H1 (cell line): ENCODE measurements at regions not wholly inside any gene's neighbourhood (a gene's known extent, or its start where the extent isn't known, plus 50 kb on each side); places are given as distances from the start of the nearest gene placed in this dataset.

Experiments
- CTCF ChIA-PET: fragments of 300-600 bp; sonication (Branson Sonifier 250); formaldehyde crosslinking; loops from one replicate; lab custom pipeline; 2021; ENCODE audit not compliant: partially characterized antibody; lab: Charles Lee
- POLR2A ChIA-PET: fragments of 300-600 bp; sonication (Branson Sonifier 250); formaldehyde crosslinking; loops from one replicate; lab custom pipeline; 2021; ENCODE audit warnings: inconsistent platforms; ENCODE audit not compliant: partially characterized antibody; lab: Charles Lee
- DNase-seq, 2 experiments: peaks; one replicate each; pipeline versions ENCODE4 v3.0.0 to v3.0.0-alpha.2; 2010 to 2022; ENCODE audit warnings: low spot score in 2 of 2, low read depth in 1 of 2, mixed read lengths in 1 of 2
- FAIRE-seq: peaks from 2 replicates; lab custom pipeline; 2011; peaks lifted over from hg19 to GRCh38; lab: Jason Lieb, UNC
- H2AFZ ChIP-seq: 2 replicates; pipeline ENCODE4 v1.8.1; 2012; ENCODE audit warnings: low read length, inconsistent platforms
- H2AK5ac ChIP-seq: 2 replicates; pipeline ENCODE4 v1.6.1; 2013; ENCODE audit warnings: low read depth, low read length
- H2BK120ac ChIP-seq: replicated peaks from 2 replicates; pipeline ENCODE3; 2013; ENCODE audit warnings: low read depth, low read length, inconsistent platforms
- H2BK12ac ChIP-seq: 2 replicates; pipeline ENCODE4 v1.6.1; 2013; ENCODE audit warnings: low read depth, low read length
- H2BK15ac ChIP-seq: 2 replicates; pipeline ENCODE4 v1.6.1; 2013; ENCODE audit warnings: low read length
- H2BK20ac ChIP-seq: 2 replicates; pipeline ENCODE4 v1.6.1; 2013; ENCODE audit warnings: low read length
- H2BK5ac ChIP-seq: 2 replicates; pipeline ENCODE4 v1.6.1; 2013; ENCODE audit warnings: low read depth, low read length
- H3K14ac ChIP-seq: 2 replicates; pipeline ENCODE4 v1.6.1; 2013; ENCODE audit warnings: inconsistent platforms; ENCODE audit not compliant: insufficient read length
- H3K18ac ChIP-seq: 2 replicates; pipeline ENCODE4 v1.6.1; 2013; ENCODE audit warnings: low read length; ENCODE audit errors: extremely low read depth
- H3K23ac ChIP-seq: 2 replicates; pipeline ENCODE4 v1.6.1; 2013; ENCODE audit warnings: inconsistent platforms; ENCODE audit not compliant: insufficient read length
- H3K23me2 ChIP-seq: 2 replicates; pipeline ENCODE4 v1.6.1; 2013; ENCODE audit warnings: low read depth, low read length
- H3K27ac ChIP-seq: 2 replicates; pipeline ENCODE4 v1.6.1; 2011; ENCODE audit warnings: low read depth, low read length, inconsistent platforms
- H3K27me3 ChIP-seq, 4 experiments: replicated peaks in 1 of 4; 1 replicate in 1 of 4; 2 replicates in 3 of 4; pipeline versions ENCODE4 v1.6.1 to v1.8.1; 2011 to 2013; ENCODE audit warnings: low read length in 3 of 4, mild to moderate bottlenecking in 3 of 4, inconsistent platforms in 2 of 4, mixed read lengths in 2 of 4, moderate library complexity in 1 of 4; ENCODE audit not compliant: control insufficient read depth in 3 of 4, insufficient read depth in 3 of 4; ENCODE audit errors: extremely low read depth in 1 of 4
- H3K36me3 ChIP-seq, 4 experiments: 2 replicates each; pipeline versions ENCODE4 v1.6.1 to v1.8.1; 2011 to 2013; ENCODE audit warnings: mild to moderate bottlenecking in 4 of 4, low read length in 3 of 4, moderate library complexity in 2 of 4, control low read depth in 1 of 4, inconsistent platforms in 1 of 4; ENCODE audit not compliant: insufficient read depth in 4 of 4, control insufficient read depth in 2 of 4
- H3K4ac ChIP-seq: replicated peaks from 2 replicates; pipeline ENCODE3; 2013; ENCODE audit warnings: low read length, low read depth, mixed read lengths, inconsistent platforms; ENCODE audit not compliant: insufficient read length
- H3K4me1 ChIP-seq, 4 experiments: replicated peaks in 1 of 4; 1 replicate in 1 of 4; 2 replicates in 3 of 4; pipeline versions ENCODE4 v1.6.1 to v1.8.1; 2011 to 2013; ENCODE audit warnings: low read length in 3 of 4, inconsistent platforms in 2 of 4, mixed read lengths in 1 of 4; ENCODE audit not compliant: insufficient read depth in 4 of 4, control insufficient read depth in 3 of 4
- H3K4me2 ChIP-seq, 2 experiments: 2 replicates each; pipeline versions ENCODE4 v1.6.1 to v1.8.1; 2011 to 2013; ENCODE audit warnings: low read depth in 2 of 2, low read length in 2 of 2, control low read depth in 1 of 2, inconsistent platforms in 1 of 2, mild to moderate bottlenecking in 1 of 2; ENCODE audit not compliant: insufficient read depth in 1 of 2
- H3K4me3 ChIP-seq, 4 experiments: fragments of 200-600, 300-600 bp in 1 of 4; sonication (generic), shearing (Covaris generic), sonication (Bioruptor Twin) in 1 of 4; 2 replicates each; pipeline versions ENCODE4 v1.5.1 to v1.8.1; 2011 to 2016; ENCODE audit warnings: low read length in 4 of 4, low read depth in 3 of 4, control low read depth in 2 of 4, inconsistent platforms in 2 of 4, mild to moderate bottlenecking in 2 of 4, mixed read lengths in 1 of 4, moderate library complexity in 1 of 4; ENCODE audit not compliant: insufficient read depth in 2 of 4; ENCODE audit errors: extremely low read depth in 1 of 4
- H3K56ac ChIP-seq: replicated peaks from 2 replicates; pipeline ENCODE3; 2013; ENCODE audit warnings: low read depth, mild to moderate bottlenecking, mixed read lengths, low read length, inconsistent platforms; ENCODE audit not compliant: insufficient read length
- H3K79me1 ChIP-seq: 2 replicates; pipeline ENCODE4 v1.6.1; 2013; ENCODE audit warnings: low read depth, low read length, control low read depth
- H3K79me2 ChIP-seq, 2 experiments: 2 replicates each; pipeline versions ENCODE4 v1.6.1 to v1.8.1; 2012 to 2013; ENCODE audit warnings: low read length in 2 of 2, mild to moderate bottlenecking in 2 of 2, inconsistent platforms in 1 of 2; ENCODE audit not compliant: insufficient read depth in 2 of 2, control insufficient read depth in 1 of 2
- H3K9ac ChIP-seq, 4 experiments: replicated peaks in 1 of 4; 1 replicate in 1 of 4; 2 replicates in 3 of 4; pipeline versions ENCODE4 v1.6.1 to v1.8.1; 2011 to 2013; ENCODE audit warnings: low read depth in 3 of 4, low read length in 3 of 4, control low read depth in 2 of 4, mild to moderate bottlenecking in 2 of 4, moderate library complexity in 2 of 4, inconsistent platforms in 1 of 4; ENCODE audit errors: extremely low read depth in 1 of 4
- H3K9me3 ChIP-seq, 2 experiments: 2 replicates each; pipeline versions ENCODE4 v1.6.1 to v1.8.1; 2012 to 2013; ENCODE audit warnings: mild to moderate bottlenecking in 2 of 2, moderate library complexity in 2 of 2, control low read depth in 1 of 2, inconsistent platforms in 1 of 2, low read depth in 1 of 2, low read length in 1 of 2, mixed read lengths in 1 of 2; ENCODE audit not compliant: insufficient read depth in 2 of 2
- H4K20me1 ChIP-seq, 2 experiments: replicated peaks in 1 of 2; 2 replicates each; pipeline versions ENCODE3 to v1.8.1; 2011 to 2013; ENCODE audit warnings: inconsistent platforms in 2 of 2, low read length in 2 of 2, mild to moderate bottlenecking in 1 of 2; ENCODE audit not compliant: insufficient read depth in 2 of 2, control insufficient read depth in 1 of 2
- H4K5ac ChIP-seq: 2 replicates; pipeline ENCODE4 v1.6.1; 2013; ENCODE audit warnings: low read length, low read depth, mixed read lengths, inconsistent platforms; ENCODE audit not compliant: insufficient read length
- H4K8ac ChIP-seq: 2 replicates; pipeline ENCODE4 v1.8.0; 2013; ENCODE audit warnings: mild to moderate bottlenecking, moderate library complexity, low read length, inconsistent platforms; ENCODE audit not compliant: insufficient read depth; ENCODE audit errors: extremely low read depth
- H4K91ac ChIP-seq: replicated peaks from 2 replicates; pipeline ENCODE3; 2013; ENCODE audit warnings: low read length, mixed read lengths, inconsistent platforms; ENCODE audit not compliant: insufficient read length
- GTF2F1 ChIP-seq: IDR thresholded peaks from 2 replicates; pipeline ENCODE4 v1.6.1; 2012; ENCODE audit warnings: low read depth, low read length, improper control_type of control experiment, borderline replicate concordance
- WGBS, 2 experiments: shearing (Covaris generic) in 1 of 2; methylation state at CpG; one replicate each; pipeline versions ENCODE4 v1.1.6 to v1.1.7; 2013 to 2015; ENCODE audit warnings: low lambda C conversion rate in 2 of 2, mixed read lengths in 2 of 2, inconsistent platforms in 1 of 2, low coverage in 1 of 2, missing lambda C conversion rate in 1 of 2; ENCODE audit not compliant: insufficient replicate concordance in 2 of 2, insufficient coverage in 1 of 2, insufficient read length in 1 of 2; ENCODE audit errors: extremely low coverage in 1 of 2, missing lambda C conversion rate in 1 of 2; 5-methylcytosine and 5-hydroxymethylcytosine counted together

DNA sequence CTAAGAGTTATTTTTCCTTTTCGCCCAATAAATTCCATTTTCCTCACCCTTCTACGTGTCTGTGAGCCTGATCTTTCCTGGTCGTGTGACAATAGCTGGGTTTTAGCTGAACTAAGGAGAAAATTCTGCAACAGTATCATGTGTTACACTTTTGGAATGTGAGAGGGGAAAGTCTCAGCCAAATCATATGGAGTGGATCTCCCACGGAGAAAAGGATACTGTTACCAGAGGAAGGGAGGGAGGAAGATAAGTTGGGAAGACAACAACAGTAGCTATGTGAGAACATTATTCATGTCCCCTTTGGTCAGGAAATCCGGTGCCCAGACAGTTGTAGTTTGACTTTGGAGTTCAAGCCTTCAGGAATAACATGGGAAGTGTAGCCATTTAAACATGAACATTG, 584.0 kb upstream of the RAG2 start:
- no peak overlapping the region for H3K4me2 ChIP-seq
- H3K4me3 ChIP-seq = no peak overlapping the region
- ChIA-PET CTCF (interaction anchor here (1.3 kb wide), 1 partner anchor 480 kb away, joined by 3 read pairs; no protein-coding TSS in a partner anchor), POLR2A (no interaction called here)
- H4K8ac ChIP-seq = no peak overlapping the region
- H2BK20ac ChIP-seq = no peak overlapping the region
- DNase-seq = no peak
- no peaks in the 10 kb centered on the region for H3K9me3 ChIP-seq
- no peak overlapping the region for H2BK15ac ChIP-seq
- no peak overlapping the region for H3K27ac ChIP-seq
- H2BK12ac ChIP-seq = no peak overlapping the region
- H3K4ac ChIP-seq = no peak overlapping the region
- H3K18ac ChIP-seq = no peak overlapping the region
- H3K36me3 ChIP-seq = no peaks in the 10 kb centered on the region
- no peak overlapping the region for H3K14ac ChIP-seq
- H3K79me1 ChIP-seq = no peaks in the 10 kb centered on the region
- H3K23ac ChIP-seq = no peak overlapping the region
- 60% methylated on average over 5 of the region's 5 CpGs; no CpG with 5 or more reads in 1 of the 2 experiments for WGBS, 2 experiments
- no peak overlapping the region for H3K56ac ChIP-seq
- no peaks in the 10 kb centered on the region for H3K79me2 ChIP-seq
- FAIRE-seq = no peak
- H4K91ac ChIP-seq = no peak overlapping the region
- H2BK5ac ChIP-seq = no peak overlapping the region
- no peaks in the 10 kb centered on the region for H3K23me2 ChIP-seq
- TF ChIP-seq GTF2F1 = no peak
- H2AFZ ChIP-seq = no peak overlapping the region
- H3K27me3 ChIP-seq = no peaks in the 10 kb centered on the region
- H2AK5ac ChIP-seq = no peak overlapping the region
- H2BK120ac ChIP-seq = no peak overlapping the region
- H3K9ac ChIP-seq = no peak overlapping the region
- H4K20me1 ChIP-seq = no peaks in the 10 kb centered on the region
- no peak overlapping the region for H4K5ac ChIP-seq
- peaks cover 0 to 3% (median 2%) of the 10 kb centered on the region in 4 experiments; a peak in 2 of 7 replicates for H3K4me1 ChIP-seq
